GM21447 (cell line): ENCODE measurements at regions not wholly inside any gene's neighbourhood (a gene's known extent, or its start where the extent isn't known, plus 50 kb on each side); places are given as distances from the start of the nearest gene placed in this dataset.
"Not testable (repeated sequence)": the region's sequence is repeated elsewhere in the genome, so short reads cannot be mapped to it uniquely, and the experiment has no call there.

ENCODE experiments used
- ATAC-seq: cut with Tn5 transposase; IDR thresholded peaks from one replicate; pipeline ENCODE4 v1.9.1; 2021; ENCODE audit not compliant: unreplicated experiment

GRCh38 chr14:61602003-61602732 lies 93.1 kb upstream of the HIF1A start:
- no peak for ATAC-seq

- no peak for ATAC-seq
These were observed 92.6 kb upstream of the HIF1A start for GRCh38 chr14:61602733-61603077.

GRCh38 chr14:61603736-61604135 lies 91.6 kb upstream of the HIF1A start:
- no peak for ATAC-seq

GRCh38 chr14:61607570-61608244 lies 87.6 kb upstream of the HIF1A start:
- no peak for ATAC-seq

GRCh38 chr14:61608245-61609165 lies 86.8 kb upstream of the HIF1A start:
- no peak for ATAC-seq

GRCh38 chr14:61609191-61609843 lies 86.0 kb upstream of the HIF1A start:
- ATAC-seq: no peak

- ATAC-seq: no peak
These were observed 85.4 kb upstream of the HIF1A start for GRCh38 chr14:61609884-61610283.

GRCh38 chr14:61610900-61611299 lies 84.4 kb upstream of the HIF1A start:
- ATAC-seq: no peak

- ATAC-seq: no peak
These were observed 83.3 kb upstream of the HIF1A start for GRCh38 chr14:61611880-61612630.

GRCh38 chr14:61613006-61613405 lies 82.3 kb upstream of the HIF1A start:
- not testable (repeated sequence) for ATAC-seq

- ATAC-seq: no peak
These were observed 80.6 kb upstream of the HIF1A start for GRCh38 chr14:61614693-61615092.

GRCh38 chr14:61615743-61616523 lies 79.4 kb upstream of the HIF1A start:
- no peak for ATAC-seq

GRCh38 chr14:61616524-61617185 lies 78.7 kb upstream of the HIF1A start:
- ATAC-seq: no peak

- ATAC-seq: no peak
These were observed 76.9 kb upstream of the HIF1A start for GRCh38 chr14:61618448-61618847.

GRCh38 chr14:61619494-61619893 lies 75.8 kb upstream of the HIF1A start:
- ATAC-seq: no peak

GRCh38 chr14:61620130-61620946 lies 75.0 kb upstream of the HIF1A start:
- ATAC-seq: peak; percentile 85

GRCh38 chr14:61621444-61621843 lies 73.9 kb upstream of the HIF1A start:
- ATAC-seq: no peak

GRCh38 chr14:61622051-61622450 lies 73.3 kb upstream of the HIF1A start:
- no peak for ATAC-seq
